Fibroblast of pulmonary artery (primary cell): ENCODE measurements at regions not wholly inside any gene's neighbourhood (a gene's known extent, or its start where the extent isn't known, plus 50 kb on each side); places are given as distances from the start of the nearest gene placed in this dataset.
A peak's percentile ranks its signal among the peaks of the same experiment; 100 is the strongest.

Experiments used
- DNase-seq: peaks from one replicate; pipeline ENCODE4 v3.0.0-alpha.2; 2010; ENCODE audit warnings: low read depth
- H3K4me3 ChIP-seq: replicated peaks from 2 replicates; pipeline ENCODE4 v1.5.1; 2011; ENCODE audit warnings: low read depth, mild to moderate bottlenecking, control low read depth, low read length, moderate library complexity
- TF ChIP-seq, protein P1 (sequence below): IDR thresholded peaks from 2 replicates; pipeline ENCODE4 v1.5.1; 2011; ENCODE audit warnings: mild to moderate bottlenecking, control low read depth, low read length, inconsistent platforms; ENCODE audit errors: missing control alignments

GRCh38 chr18:30696201-30696600 is 346.3 kb downstream of the DSC3 start:
- TF ChIP-seq, protein P1, sequence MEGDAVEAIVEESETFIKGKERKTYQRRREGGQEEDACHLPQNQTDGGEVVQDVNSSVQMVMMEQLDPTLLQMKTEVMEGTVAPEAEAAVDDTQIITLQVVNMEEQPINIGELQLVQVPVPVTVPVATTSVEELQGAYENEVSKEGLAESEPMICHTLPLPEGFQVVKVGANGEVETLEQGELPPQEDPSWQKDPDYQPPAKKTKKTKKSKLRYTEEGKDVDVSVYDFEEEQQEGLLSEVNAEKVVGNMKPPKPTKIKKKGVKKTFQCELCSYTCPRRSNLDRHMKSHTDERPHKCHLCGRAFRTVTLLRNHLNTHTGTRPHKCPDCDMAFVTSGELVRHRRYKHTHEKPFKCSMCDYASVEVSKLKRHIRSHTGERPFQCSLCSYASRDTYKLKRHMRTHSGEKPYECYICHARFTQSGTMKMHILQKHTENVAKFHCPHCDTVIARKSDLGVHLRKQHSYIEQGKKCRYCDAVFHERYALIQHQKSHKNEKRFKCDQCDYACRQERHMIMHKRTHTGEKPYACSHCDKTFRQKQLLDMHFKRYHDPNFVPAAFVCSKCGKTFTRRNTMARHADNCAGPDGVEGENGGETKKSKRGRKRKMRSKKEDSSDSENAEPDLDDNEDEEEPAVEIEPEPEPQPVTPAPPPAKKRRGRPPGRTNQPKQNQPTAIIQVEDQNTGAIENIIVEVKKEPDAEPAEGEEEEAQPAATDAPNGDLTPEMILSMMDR = no peak
- DNase-seq = no peak
- no peak overlapping the region for H3K4me3 ChIP-seq

DNA sequence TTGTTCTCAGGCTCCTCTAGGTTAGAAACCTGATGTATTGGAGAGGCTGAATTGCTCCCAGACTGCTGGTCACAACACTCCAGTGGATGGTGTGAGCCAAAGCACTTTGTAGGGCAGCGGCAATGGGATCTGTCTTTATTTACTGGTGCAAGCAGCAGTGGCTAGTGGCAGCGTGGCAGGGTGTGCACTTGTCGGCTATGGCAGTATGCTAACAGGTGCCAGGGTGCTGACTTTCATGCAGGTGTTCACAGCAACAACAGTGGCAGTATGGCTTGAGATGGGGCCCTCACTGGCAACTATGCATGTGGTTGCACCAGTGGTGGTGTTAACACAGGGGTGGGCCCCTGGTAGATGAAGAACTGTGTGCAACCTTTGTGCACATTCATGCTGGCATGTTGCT is 347.8 kb downstream of the DSC3 start:
- TF ChIP-seq, protein P1 = no peak
- no peak overlapping the region for H3K4me3 ChIP-seq
- DNase-seq = no peak

DNA sequence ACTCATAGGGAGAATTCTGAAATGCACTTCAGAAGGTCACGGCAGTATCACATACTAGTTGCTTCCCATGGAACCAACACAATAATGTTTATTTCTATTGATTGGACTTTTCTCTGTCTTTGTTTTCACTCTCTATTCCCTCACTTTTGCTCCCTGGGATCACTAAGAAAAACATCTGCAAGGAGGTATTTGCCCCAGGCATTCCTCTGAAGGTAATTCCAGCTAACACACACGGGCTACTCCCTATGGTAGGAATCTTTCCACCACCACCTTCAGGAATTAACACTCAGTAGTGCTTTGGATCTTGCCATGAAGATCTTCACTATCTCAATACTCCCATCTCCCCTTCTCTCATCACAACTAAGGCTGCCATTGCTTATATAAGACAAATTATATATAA is 353.3 kb downstream of the DSC3 start:
- no peak overlapping the region for H3K4me3 ChIP-seq
- TF ChIP-seq, protein P1 = no peak
- no peak for DNase-seq

DNA sequence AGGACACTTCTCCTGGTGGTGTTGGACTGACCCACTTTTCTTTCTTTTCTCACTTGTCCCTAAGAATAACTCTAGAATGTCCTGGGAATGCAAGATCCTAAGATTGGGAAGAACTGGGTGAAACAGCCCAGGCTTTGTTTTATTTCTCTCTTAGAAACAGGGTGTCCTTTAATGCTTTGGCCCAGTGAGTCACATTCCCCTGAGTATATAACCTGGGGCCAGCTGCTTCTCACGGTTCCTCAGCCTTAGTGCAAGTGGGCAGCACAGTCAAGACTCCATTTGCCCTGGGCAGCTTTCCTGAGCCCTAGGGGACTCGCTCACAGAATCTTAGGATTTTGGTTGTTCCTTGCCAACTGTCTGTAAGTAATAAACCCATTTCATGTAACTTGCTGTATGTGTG is 355.0 kb downstream of the DSC3 start:
- H3K4me3 ChIP-seq = no peak overlapping the region
- no peak for DNase-seq
- TF ChIP-seq, protein P1 = no peak

GRCh38 chr18:30684825-30685481 is 357.6 kb downstream of the DSC3 start:
- TF ChIP-seq, protein P1 = no peak
- DNase-seq = no peak
- H3K4me3 ChIP-seq = no peak overlapping the region

DNA sequence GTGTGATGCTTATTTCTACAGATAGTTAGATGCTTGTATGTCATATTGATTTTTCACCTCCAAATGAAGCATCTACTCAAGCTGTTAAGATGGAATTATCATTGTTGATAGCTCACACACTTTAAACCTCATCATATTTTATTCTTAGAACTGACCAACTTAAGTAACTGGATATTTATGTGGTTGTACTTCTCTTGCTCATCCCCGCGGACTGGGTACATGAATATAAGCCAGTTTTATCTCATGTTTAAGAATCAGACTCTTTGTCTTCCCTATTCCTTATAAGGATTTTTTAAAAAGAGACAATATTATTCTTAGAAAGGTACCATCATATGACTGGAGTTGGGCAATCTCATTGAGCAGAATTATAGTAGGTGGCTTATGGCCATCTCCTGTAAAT is 358.7 kb downstream of the DSC3 start:
- no peak overlapping the region for H3K4me3 ChIP-seq
- no peak for DNase-seq
- TF ChIP-seq, protein P1 = no peak

- TF ChIP-seq, protein P1 = no peak
- peak; percentile 3 for DNase-seq
- no peak overlapping the region for H3K4me3 ChIP-seq
Measured at GRCh38 chr18:30682672-30683071, 359.9 kb downstream of the DSC3 start.
